ENCODE measurements at regions not wholly inside any gene's neighbourhood (a gene's known extent, or its start where the extent isn't known, plus 50 kb on each side); places are given as distances from the start of the nearest gene placed in this dataset.

- Histone ChIP-seq H3K4me3 (no peak overlapping the region), H3K27ac (peak overlapping the region in 2 of 4 donors; percentile 16 to 54), H3K9me3 (no peaks in the 10 kb centered on the region), H3K27me3 (no peaks in the 10 kb centered on the region), H3K36me3 (no peaks in the 10 kb centered on the region), H3K4me1 (peaks cover 0 to 17% (median 0%) of the 10 kb centered on the region in 4 donors)
- no peak for DNase-seq
- in situ Hi-C loops (cut with MboI; ENCODE audit: low pct_ligation_motif_present in 1 of 4, low pct_unique_long_range_greater_than_20kb in 1 of 4, low sequenced_read_pairs in 3 of 4): no loop called here
- intact Hi-C loops (cut with DNase I; ENCODE audit: low total_unique reads): no loop called here
- WGBS, 2 donors (ENCODE audit: low coverage in 1 of 2): 51% methylated on average over 2 of the region's 2 CpGs; no CpG with 5 or more reads in 1 of the 2 donors
- TF ChIP-seq POLR2AphosphoS5 (IDR thresholded peaks at IDR 0.05) (no peak), CTCF (IDR thresholded peaks at IDR 0.05) (peak in 1 of 5 experiments; percentile 10)
These were observed 95.8 kb downstream of the ATXN3L start for GRCh38 chrX:13223868-13224567.

GRCh38 chrX:13220916-13221315 lies 98.9 kb downstream of the ATXN3L start:
- intact Hi-C loops (cut with DNase I; ENCODE audit: low total_unique reads) (no loop called here), in situ Hi-C loops (cut with MboI; ENCODE audit: low pct_ligation_motif_present in 1 of 4, low pct_unique_long_range_greater_than_20kb in 1 of 4, low sequenced_read_pairs in 3 of 4) (no loop called here)
- TF ChIP-seq CTCF (IDR thresholded peaks at IDR 0.05): no peak
- TF ChIP-seq POLR2A (IDR thresholded peaks at IDR 0.05): no peak
- no peak for TF ChIP-seq POLR2AphosphoS5 (IDR thresholded peaks at IDR 0.05)
- no peak for TF ChIP-seq EP300 (IDR thresholded peaks at IDR 0.05; ENCODE audit: low read depth)
- Histone ChIP-seq H3K27ac (peak overlapping the region in 2 of 4 donors; percentile 53 to 58), H3K36me3 (no peaks in the 10 kb centered on the region), H3K27me3 (no peaks in the 10 kb centered on the region), H3K9me3 (no peaks in the 10 kb centered on the region), H3K4me1 (peaks cover 0 to 17% (median 0%) of the 10 kb centered on the region in 4 donors), H3K4me3 (no peak overlapping the region)
- DNase-seq: no peak
- WGBS, 2 donors (ENCODE audit: low coverage in 1 of 2): 26 to 43% methylated on average over 1 to 4 of the region's 4 CpGs

- TF ChIP-seq EP300 (IDR thresholded peaks at IDR 0.05; ENCODE audit: low read depth) (no peak), POLR2A (IDR thresholded peaks at IDR 0.05) (no peak), POLR2AphosphoS5 (IDR thresholded peaks at IDR 0.05) (no peak), CTCF (IDR thresholded peaks at IDR 0.05) (no peak)
- intact Hi-C loops (cut with DNase I; ENCODE audit: low total_unique reads) (no loop called here), in situ Hi-C loops (cut with MboI; ENCODE audit: low pct_ligation_motif_present in 1 of 4, low pct_unique_long_range_greater_than_20kb in 1 of 4, low sequenced_read_pairs in 3 of 4) (no loop called here)
- peaks cover 0 to 17% (median 0%) of the 10 kb centered on the region in 4 donors for H3K4me1 ChIP-seq
- no peaks in the 10 kb centered on the region for H3K27me3 ChIP-seq
- WGBS, 2 donors (ENCODE audit: low coverage in 1 of 2): 43% methylated on average over 2 of the region's 2 CpGs; no CpG with 5 or more reads in 1 of the 2 donors
- no peak overlapping the region for H3K4me3 ChIP-seq
- no peak for DNase-seq
- no peaks in the 10 kb centered on the region for H3K36me3 ChIP-seq
- no peaks in the 10 kb centered on the region for H3K9me3 ChIP-seq
- H3K27ac ChIP-seq: peak overlapping the region in 2 of 4 donors; percentile 53 to 58
These were observed 99.7 kb downstream of the ATXN3L start for GRCh38 chrX:13219991-13220764.

- 79 to 80% methylated on average over 2 to 3 of the region's 3 CpGs for WGBS, 2 donors (ENCODE audit: low coverage in 1 of 2)
- H3K27me3 ChIP-seq: no peaks in the 10 kb centered on the region
- intact Hi-C loops (cut with DNase I; ENCODE audit: low total_unique reads): no loop called here
- H3K4me1 ChIP-seq: peaks cover 0 to 17% (median 0%) of the 10 kb centered on the region in 4 donors
- no peak for DNase-seq
- TF ChIP-seq POLR2AphosphoS5 (IDR thresholded peaks at IDR 0.05) (no peak), EP300 (IDR thresholded peaks at IDR 0.05; ENCODE audit: low read depth) (no peak), CTCF (IDR thresholded peaks at IDR 0.05) (no peak), POLR2A (IDR thresholded peaks at IDR 0.05) (no peak)
- no peak overlapping the region for H3K4me3 ChIP-seq
- no peak overlapping the region for H3K27ac ChIP-seq
- in situ Hi-C loops (cut with MboI; ENCODE audit: low pct_ligation_motif_present in 1 of 4, low pct_unique_long_range_greater_than_20kb in 1 of 4, low sequenced_read_pairs in 3 of 4): no loop called here
- no peaks in the 10 kb centered on the region for H3K9me3 ChIP-seq
- H3K36me3 ChIP-seq: no peaks in the 10 kb centered on the region
These were observed 101.1 kb downstream of the ATXN3L start for GRCh38 chrX:13218758-13219157.

All from transverse colon (tissue), 4 donors.